HG03280 (cell line): ENCODE measurements at regions not wholly inside any gene's neighbourhood (a gene's known extent, or its start where the extent isn't known, plus 50 kb on each side); places are given as distances from the start of the nearest gene placed in this dataset.

Source experiments
- ATAC-seq: cut with Tn5 transposase; IDR thresholded peaks from one replicate; pipeline ENCODE4 v1.9.1; 2021; ENCODE audit warnings: mild to moderate bottlenecking, moderate library complexity; ENCODE audit not compliant: unreplicated experiment

DNA sequence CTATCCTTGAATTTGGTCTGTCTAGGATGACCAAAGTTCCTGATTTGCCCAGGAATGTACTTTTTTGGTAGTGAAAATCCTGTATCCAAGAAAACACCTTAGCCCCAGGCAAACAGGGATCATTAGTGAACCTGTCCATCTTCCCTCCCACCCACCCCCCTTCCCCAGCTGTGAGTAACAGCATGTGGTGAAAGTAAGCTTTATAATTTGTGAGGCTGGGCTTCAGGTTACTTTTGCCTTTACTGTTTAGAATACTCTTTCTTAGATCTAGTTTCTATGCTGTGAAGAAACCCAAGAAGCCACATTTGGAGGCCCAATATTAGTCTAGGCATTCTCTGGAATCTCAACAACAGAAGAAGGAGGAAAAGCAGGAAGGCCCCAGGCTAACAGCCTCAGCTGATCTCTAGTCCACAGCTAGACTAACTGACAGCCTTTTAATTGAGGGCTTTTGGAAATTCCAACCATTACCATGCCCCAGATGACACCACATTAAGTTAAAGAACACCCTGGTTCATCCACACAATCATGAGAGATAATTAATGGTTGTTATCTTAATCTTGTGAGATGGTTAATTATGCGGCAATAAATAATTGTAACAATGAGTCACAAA, 703.0 kb upstream of the NUDT12 start:
- ATAC-seq = no peak

GRCh38 chr5:104247260-104247659, 684.7 kb upstream of the NUDT12 start:
- no peak for ATAC-seq

DNA sequence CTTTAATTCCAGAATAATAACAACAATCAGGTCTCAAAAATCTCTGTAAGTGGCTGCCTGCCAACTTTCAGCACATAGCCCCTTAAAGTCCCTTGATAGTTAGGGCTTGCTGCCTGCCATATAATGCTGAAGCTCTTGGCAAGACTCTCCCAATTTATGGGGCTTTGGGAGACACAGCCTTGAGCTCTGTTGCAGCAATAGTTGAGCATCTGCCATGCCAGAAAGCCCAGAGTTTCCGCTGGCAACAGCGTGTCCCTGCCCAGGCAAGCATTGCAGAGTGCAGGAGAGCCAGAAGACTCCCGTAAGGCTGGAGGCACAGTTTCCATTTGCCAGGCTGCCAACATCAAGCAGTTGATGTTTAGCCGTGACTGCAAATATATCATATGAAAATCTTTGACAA, 678.5 kb upstream of the NUDT12 start:
- ATAC-seq = no peak

DNA sequence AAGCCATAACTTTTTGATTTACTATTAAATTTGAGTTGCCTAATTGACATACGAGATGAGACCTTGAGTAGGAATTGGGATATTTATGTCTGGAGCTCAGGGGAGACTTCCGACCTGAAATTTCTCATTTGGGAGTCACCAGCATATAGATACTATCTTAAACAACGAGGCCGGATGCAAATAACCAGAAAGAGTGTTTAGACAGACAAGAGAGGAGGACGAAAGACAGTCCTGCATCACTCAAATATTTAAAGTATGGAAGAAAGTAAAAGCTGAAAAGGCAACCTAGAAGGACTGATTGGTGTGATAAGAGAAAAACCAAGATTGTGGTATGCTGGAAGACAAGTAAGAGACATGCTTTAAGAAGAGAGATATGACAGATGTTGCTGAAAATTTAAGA, 675.0 kb upstream of the NUDT12 start:
- ATAC-seq = no peak

DNA sequence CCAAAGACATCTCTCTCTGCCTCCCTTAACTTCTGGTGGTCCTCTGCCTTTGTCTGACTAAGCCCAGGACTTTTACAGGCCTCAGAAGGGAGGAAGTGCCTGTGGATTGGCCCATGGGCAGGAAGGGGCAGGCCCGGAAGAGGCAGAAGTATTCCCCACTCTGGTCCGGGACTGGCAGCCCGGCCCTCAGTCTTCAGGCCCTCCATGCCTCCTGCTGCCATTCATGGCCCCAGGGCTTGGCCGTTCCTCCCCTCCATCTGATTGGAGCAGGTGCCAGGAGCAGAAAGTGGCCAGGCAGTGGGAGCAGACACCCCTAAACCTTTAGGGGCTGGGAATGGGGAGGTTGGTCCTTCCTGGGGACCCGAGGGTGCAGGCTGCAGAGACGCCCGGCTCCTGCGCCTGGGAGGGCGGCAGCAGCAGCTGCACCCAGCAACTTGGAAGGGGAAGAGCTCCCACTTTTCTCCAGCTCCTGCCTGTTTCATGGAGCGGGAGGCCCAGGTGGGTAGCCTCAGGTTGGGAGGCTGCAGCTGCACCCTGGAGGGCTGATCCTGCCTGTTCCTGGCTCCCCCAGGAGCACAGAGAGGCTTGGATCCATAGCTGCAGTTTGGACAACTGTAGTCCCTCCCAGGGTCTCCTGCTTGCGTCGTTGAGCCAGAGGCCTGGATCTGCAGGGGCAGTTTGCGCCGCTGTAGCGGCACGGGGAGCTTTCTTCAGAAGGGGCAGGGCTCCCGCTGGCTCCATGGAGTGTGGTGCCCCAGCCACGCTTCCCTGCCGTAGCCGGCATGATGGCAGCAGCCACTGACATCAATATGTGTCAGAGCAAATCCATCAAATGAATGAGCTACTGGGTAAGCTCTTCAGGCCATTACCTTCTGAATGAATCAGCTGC, 661.5 kb upstream of the NUDT12 start:
- no peak for ATAC-seq

GRCh38 chr5:104218200-104218599, 655.6 kb upstream of the NUDT12 start:
- no peak for ATAC-seq

DNA sequence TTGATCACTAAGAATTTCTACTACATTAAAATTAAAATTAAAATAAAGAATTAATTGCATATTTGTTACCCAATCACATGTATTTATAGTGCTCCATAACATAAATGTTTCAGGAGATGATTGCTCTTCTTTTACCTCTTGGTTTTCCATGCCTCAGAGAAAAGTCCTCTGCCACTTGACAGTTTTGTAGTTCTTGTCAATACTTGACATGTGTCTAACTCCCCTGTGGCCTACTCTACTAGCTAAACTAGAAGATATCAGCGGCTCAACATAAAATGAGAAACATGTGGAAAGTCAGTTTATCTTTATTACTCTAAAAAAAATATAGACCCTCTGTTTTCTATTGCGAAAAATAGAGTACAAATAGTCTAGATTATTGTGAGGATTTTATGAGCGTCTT, 650.6 kb upstream of the NUDT12 start:
- no peak for ATAC-seq

DNA sequence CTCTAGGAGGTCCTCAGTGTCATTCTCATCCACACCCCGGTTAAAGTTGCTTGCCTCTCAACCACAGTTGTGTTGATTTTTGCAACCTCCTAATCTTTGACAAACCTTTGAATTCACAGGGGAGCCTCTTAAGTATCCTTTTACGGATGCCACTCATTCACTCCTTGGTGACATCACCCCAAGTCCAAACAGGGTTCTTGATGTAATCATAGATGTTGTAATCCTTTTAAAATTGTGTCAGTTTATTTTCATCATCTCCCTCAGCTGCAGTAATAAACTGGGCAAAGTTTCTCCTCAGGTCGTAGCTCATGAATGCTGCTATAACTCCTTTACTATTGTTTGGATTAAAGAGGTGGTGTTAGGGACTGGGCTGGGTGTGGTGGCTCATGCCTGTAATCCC, 637.2 kb upstream of the NUDT12 start:
- ATAC-seq = no peak

DNA sequence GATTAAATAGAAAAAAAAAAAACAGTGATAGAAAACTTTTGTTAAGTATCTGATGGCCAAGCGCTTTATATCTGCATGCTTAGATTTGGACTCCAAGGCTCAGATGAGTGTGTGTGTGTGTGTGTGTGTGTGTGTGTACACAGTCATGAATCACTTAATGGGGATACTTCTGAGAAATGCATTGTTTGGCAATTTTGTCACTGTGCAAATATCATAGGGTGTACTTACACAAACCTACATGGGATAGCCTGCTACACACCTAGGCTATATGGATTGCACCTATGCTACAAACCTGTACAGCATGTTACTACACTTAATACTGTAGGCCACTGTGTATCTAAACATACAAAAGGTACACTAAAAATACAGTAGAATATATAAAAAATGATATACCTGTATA, 635.6 kb upstream of the NUDT12 start:
- no peak for ATAC-seq

- ATAC-seq = no peak
Measured at GRCh38 chr5:104189909-104190308, 627.3 kb upstream of the NUDT12 start.

GRCh38 chr5:104189031-104189430, 626.4 kb upstream of the NUDT12 start:
- ATAC-seq = no peak

- no peak for ATAC-seq
Measured at GRCh38 chr5:104187656-104188055, 625.1 kb upstream of the NUDT12 start.

DNA sequence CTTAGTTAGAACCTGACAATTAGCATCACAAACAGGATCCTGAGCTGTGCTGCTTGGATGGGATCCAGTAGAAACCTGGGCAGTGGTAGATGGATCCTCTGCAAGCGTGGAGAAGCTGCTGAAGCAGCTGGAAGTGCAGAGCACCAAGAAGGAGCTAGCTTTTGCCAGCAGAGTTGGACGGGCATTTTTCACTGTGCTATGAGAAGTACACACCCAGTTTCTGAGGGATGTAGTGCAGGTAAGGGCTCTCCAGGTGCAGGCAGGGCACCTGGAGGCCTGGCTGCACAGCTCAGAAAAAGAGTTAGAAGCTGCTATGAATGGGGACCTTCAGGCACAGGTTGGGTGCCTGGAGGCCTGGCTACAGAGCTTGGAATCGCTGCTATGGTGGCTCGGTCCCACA, 623.9 kb upstream of the NUDT12 start:
- no peak for ATAC-seq

DNA sequence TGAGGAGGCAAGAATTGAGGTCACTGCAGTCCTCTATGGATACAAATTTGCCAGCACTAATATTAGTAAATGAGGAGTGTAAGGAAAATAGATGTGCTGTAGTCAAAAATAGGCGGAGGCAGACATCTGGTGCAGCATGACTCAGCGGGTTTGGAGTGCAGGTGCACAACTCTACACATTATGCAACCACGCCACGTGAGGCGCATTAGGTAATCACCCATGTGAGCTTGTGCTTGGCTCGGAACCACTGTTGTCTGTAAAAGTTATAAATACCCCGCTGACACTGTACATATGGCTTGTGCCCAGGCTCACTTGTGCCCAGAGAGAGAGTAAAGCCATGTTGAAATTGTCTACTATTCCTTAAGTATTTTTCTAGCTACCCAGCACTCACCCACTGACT, 623.5 kb upstream of the NUDT12 start:
- no peak for ATAC-seq

DNA sequence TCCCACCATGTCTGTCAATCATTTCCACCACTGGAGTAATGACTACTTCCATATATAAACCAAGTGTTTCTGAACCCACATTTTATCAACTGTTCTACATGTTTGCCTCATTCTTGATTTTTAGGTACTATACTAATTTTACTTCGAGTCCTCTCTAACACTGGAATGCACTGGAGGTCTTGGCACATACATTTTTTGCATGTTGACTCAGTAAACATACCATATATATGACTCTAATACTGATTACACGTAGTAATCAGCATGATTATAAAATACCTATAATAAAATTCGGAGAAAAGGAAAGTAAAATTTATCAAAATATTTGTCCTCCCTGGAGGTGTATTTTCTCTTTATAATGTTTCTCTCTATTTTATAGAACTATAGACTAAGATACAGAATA, 621.7 kb upstream of the NUDT12 start:
- no peak for ATAC-seq

GRCh38 chr5:104178829-104179456, 616.4 kb upstream of the NUDT12 start:
- peak; percentile 77 for ATAC-seq

DNA sequence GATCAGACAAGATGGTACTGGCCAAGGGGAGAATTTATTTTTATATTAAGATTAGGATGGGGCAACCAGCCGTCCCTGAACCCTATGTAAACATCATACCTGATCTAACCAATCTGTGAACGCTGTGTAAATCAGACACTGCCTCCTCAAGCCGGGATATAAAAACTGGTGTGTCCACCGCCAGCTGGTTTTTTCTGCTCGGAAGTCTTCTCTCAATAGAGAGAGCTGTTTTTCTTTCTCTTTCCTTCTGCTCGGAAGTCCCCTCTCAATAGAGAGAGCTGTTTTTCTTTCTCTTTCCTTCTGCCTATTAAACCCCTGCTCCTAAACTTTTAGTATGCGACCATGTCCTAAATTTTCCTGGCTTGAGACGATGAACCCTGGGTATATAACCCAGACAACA, 615.5 kb upstream of the NUDT12 start:
- ATAC-seq = no peak

GRCh38 chr5:104177651-104178050, 615.1 kb upstream of the NUDT12 start:
- ATAC-seq = no peak

DNA sequence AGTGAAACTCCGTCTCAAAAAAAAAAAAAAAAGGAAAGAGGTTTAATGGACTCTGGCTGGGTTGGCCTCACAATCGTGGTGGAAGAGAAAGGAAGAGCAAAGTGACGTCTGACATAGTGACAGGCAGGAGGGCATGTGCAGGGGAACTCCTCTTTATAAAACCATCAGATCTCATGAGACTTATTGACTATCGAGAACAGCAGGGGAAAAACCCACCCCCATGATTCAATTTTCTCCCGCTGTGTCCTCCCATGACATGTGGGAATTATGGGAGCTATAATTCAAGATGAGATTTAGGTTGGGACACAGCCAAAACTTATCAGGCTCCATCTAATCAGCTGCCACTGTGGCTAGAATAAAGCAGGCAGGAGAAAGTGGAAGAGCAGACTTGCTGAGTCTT, 610.4 kb upstream of the NUDT12 start:
- no peak for ATAC-seq

GRCh38 chr5:104171958-104172690, 609.5 kb upstream of the NUDT12 start:
- ATAC-seq = no peak

DNA sequence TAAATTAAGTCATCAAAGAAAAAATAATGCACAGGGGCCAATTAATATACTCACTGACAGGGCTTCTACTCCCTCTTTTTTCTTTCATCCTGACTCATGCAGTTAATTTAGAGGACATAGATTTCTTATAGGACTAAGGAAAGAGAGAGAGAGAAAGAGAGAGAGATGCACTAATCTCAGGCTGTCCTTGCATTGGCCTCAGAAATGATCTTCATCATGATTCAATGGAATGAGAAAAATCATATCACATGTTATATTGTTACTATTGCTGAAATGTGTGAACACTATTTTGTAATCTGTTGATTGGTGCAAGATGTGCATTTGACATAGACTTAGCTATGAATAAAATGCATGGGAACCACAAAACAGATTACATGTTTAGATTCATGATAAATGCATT, 608.3 kb upstream of the NUDT12 start:
- ATAC-seq = no peak
